ENCODE measurements at regions not wholly inside any gene's neighbourhood (a gene's known extent, or its start where the extent isn't known, plus 50 kb on each side); places are given as distances from the start of the nearest gene placed in this dataset.

- no peaks in the 10 kb centered on the region for H3K36me3 ChIP-seq (ENCODE audit: control insufficient read depth in 2 of 4, insufficient read depth in 4 of 4, low read length in 3 of 4)
- no peaks in the 10 kb centered on the region for H3K23me2 ChIP-seq (ENCODE audit: low read depth, low read length)
- H3K4me3 ChIP-seq (ENCODE audit: extremely low read depth in 1 of 4, insufficient read depth in 2 of 4, low read depth in 3 of 4, low read length in 4 of 4): no peak overlapping the region
- no peak for FAIRE-seq
- no peaks in the 10 kb centered on the region for H3K79me1 ChIP-seq (ENCODE audit: low read depth, low read length)
- no peak overlapping the region for H3K56ac ChIP-seq (replicated peaks; ENCODE audit: insufficient read length, low read depth, low read length)
- H4K8ac ChIP-seq (ENCODE audit: extremely low read depth, insufficient read depth, low read length): no peak overlapping the region
- CTCF ChIA-PET (ENCODE audit: partially characterized antibody): interaction anchor here (0.7 to 1.9 kb wide), 10 partner anchors 11 to 300 kb away, joined by 3 to 9 read pairs (median 3); no protein-coding TSS in a partner anchor
- no peaks in the 10 kb centered on the region; a peak in 1 of 7 replicates for H3K27me3 ChIP-seq (replicated peaks in 1 of 4; ENCODE audit: control insufficient read depth in 3 of 4, extremely low read depth in 1 of 4, insufficient read depth in 3 of 4, low read length in 3 of 4)
- no peak overlapping the region for H2BK5ac ChIP-seq (ENCODE audit: low read depth, low read length)
- no peak overlapping the region for H3K4me2 ChIP-seq (ENCODE audit: insufficient read depth in 1 of 2, low read depth in 2 of 2, low read length in 2 of 2)
- no peak for TF ChIP-seq BACH1 (IDR thresholded peaks at IDR 0.05; ENCODE audit: low read length)
- no peak for TF ChIP-seq ZNF274 (IDR thresholded peaks at IDR 0.05; ENCODE audit: borderline replicate concordance, extremely low read depth, low read length)
- TF ChIP-seq TCF12 (IDR thresholded peaks at IDR 0.05; ENCODE audit: low read depth, low read length): no peak
- TF ChIP-seq CTBP2 (IDR thresholded peaks at IDR 0.05; ENCODE audit: borderline replicate concordance, insufficient read depth, insufficient read length, low read length): no peak
- no peak for TF ChIP-seq KDM1A (IDR thresholded peaks at IDR 0.05; ENCODE audit: borderline replicate concordance, low read length)
- TF ChIP-seq SIX5 (IDR thresholded peaks at IDR 0.05; ENCODE audit: low read depth, low read length): no peak
- TF ChIP-seq RFX5 (IDR thresholded peaks at IDR 0.05; ENCODE audit: borderline replicate concordance, low read depth, low read length): no peak
- no peak for TF ChIP-seq PHF8 (conservative IDR thresholded peaks at IDR 0.05; ENCODE audit: low read depth, low read length)
- no peak for TF ChIP-seq RBBP5 (IDR thresholded peaks at IDR 0.05; ENCODE audit: borderline replicate concordance, low read depth, low read length)
- TF ChIP-seq CREB1 (IDR thresholded peaks at IDR 0.05): no peak
- no peak overlapping the region for H4K5ac ChIP-seq (ENCODE audit: insufficient read length, low read depth, low read length)
- no peaks in the 10 kb centered on the region for H3K79me2 ChIP-seq (ENCODE audit: control insufficient read depth in 1 of 2, insufficient read depth in 2 of 2, low read length in 2 of 2)
- H2BK120ac ChIP-seq (replicated peaks; ENCODE audit: low read depth, low read length): no peak overlapping the region
- no peak overlapping the region for H3K14ac ChIP-seq (ENCODE audit: insufficient read length)
- H3K9me3 ChIP-seq (ENCODE audit: insufficient read depth in 2 of 2, low read depth in 1 of 2, low read length in 1 of 2): no peaks in the 10 kb centered on the region
- H2BK12ac ChIP-seq (ENCODE audit: low read depth, low read length): no peak overlapping the region
- 92% methylated on average over 10 of the region's 10 CpGs; no CpG with 5 or more reads in 1 of the 2 experiments for WGBS, 2 experiments (ENCODE audit: extremely low coverage in 1 of 2, insufficient coverage in 1 of 2, insufficient read length in 1 of 2, insufficient replicate concordance in 2 of 2, low coverage in 1 of 2, low lambda C conversion rate in 2 of 2, missing lambda C conversion rate in 1 of 2)
- H4K91ac ChIP-seq (replicated peaks; ENCODE audit: insufficient read length, low read length): no peak overlapping the region
- no peak overlapping the region for H3K4ac ChIP-seq (replicated peaks; ENCODE audit: insufficient read length, low read depth, low read length)
- no peak overlapping the region for H2AK5ac ChIP-seq (ENCODE audit: low read depth, low read length)
- H2AFZ ChIP-seq (ENCODE audit: low read length): no peak overlapping the region
- H3K9ac ChIP-seq (replicated peaks in 1 of 4; ENCODE audit: extremely low read depth in 1 of 4, low read depth in 3 of 4, low read length in 3 of 4): no peak overlapping the region
- no peak overlapping the region for H2BK15ac ChIP-seq (ENCODE audit: low read length)
- no peak overlapping the region for H2BK20ac ChIP-seq (ENCODE audit: low read length)
- peaks cover 0 to 5% (median under 1%) of the 10 kb centered on the region in 4 experiments; a peak in 3 of 7 replicates for H3K4me1 ChIP-seq (replicated peaks in 1 of 4; ENCODE audit: control insufficient read depth in 3 of 4, insufficient read depth in 4 of 4, low read length in 3 of 4)
- POLR2A ChIA-PET (ENCODE audit: partially characterized antibody): no interaction called here
- H3K18ac ChIP-seq (ENCODE audit: extremely low read depth, low read length): no peak overlapping the region
- peaks cover 0 to 2% of the 10 kb centered on the region in 2 experiments for H4K20me1 ChIP-seq (replicated peaks in 1 of 2; ENCODE audit: control insufficient read depth in 1 of 2, insufficient read depth in 2 of 2, low read length in 2 of 2)
- no peak for DNase-seq (ENCODE audit: low read depth in 1 of 2, low spot score in 2 of 2)
- H3K27ac ChIP-seq (ENCODE audit: low read depth, low read length): no peak overlapping the region
- no peak overlapping the region for H3K23ac ChIP-seq (ENCODE audit: insufficient read length)
Observed at GRCh38 chr1:36699113-36699911, 216.6 kb upstream of the CSF3R start.

All from H1 (cell line).